Astrocyte (in vitro differentiated cells and primary cell): ENCODE measurements at regions not wholly inside any gene's neighbourhood (a gene's known extent, or its start where the extent isn't known, plus 50 kb on each side); places are given as distances from the start of the nearest gene placed in this dataset.

ENCODE experiments used
- DNase-seq: peaks from one replicate; pipeline ENCODE4 v3.0.0-alpha.2; 2010; ENCODE audit warnings: low read depth
- FAIRE-seq: peaks from 2 replicates; lab custom pipeline; 2011; peaks lifted over from hg19 to GRCh38; lab: Jason Lieb, UNC
- H2AFZ ChIP-seq: 2 replicates; pipeline ENCODE4 v1.6.0; 2012; ENCODE audit warnings: low read depth, low read length, inconsistent platforms
- H3K27ac ChIP-seq: 2 replicates; pipeline ENCODE4 v1.5.1; 2011; ENCODE audit warnings: low read depth, low read length, inconsistent platforms
- H3K27me3 ChIP-seq: 2 replicates; pipeline ENCODE4 v1.6.0; 2011; ENCODE audit warnings: low read length, inconsistent platforms; ENCODE audit not compliant: insufficient read depth
- H3K36me3 ChIP-seq: 2 replicates; pipeline ENCODE4 v1.5.1; 2011; ENCODE audit warnings: low read length, inconsistent platforms; ENCODE audit not compliant: insufficient read depth
- H3K4me1 ChIP-seq: 2 replicates; pipeline ENCODE4 v1.5.1; 2011; ENCODE audit warnings: low read length, inconsistent platforms; ENCODE audit not compliant: insufficient read depth
- H3K4me2 ChIP-seq: 2 replicates; pipeline ENCODE4 v1.6.0; 2012; ENCODE audit warnings: low read length, inconsistent platforms
- H3K4me3 ChIP-seq: 2 replicates; pipeline ENCODE4 v1.5.1; 2011; ENCODE audit warnings: low read depth, mild to moderate bottlenecking, low read length, inconsistent platforms; ENCODE audit not compliant: insufficient read depth
- H3K79me2 ChIP-seq: 2 replicates; pipeline ENCODE4 v1.6.0; 2012; ENCODE audit warnings: mild to moderate bottlenecking, low read length, inconsistent platforms; ENCODE audit not compliant: insufficient read depth
- H3K9ac ChIP-seq: 2 replicates; pipeline ENCODE4 v1.6.0; 2012; ENCODE audit warnings: mild to moderate bottlenecking, low read length, inconsistent platforms
- H3K9me3 ChIP-seq: 2 replicates; pipeline ENCODE4 v1.5.1; 2012; ENCODE audit warnings: low read depth, mild to moderate bottlenecking, low read length, inconsistent platforms; ENCODE audit not compliant: insufficient read depth
- H4K20me1 ChIP-seq: 2 replicates; pipeline ENCODE4 v1.6.0; 2012; ENCODE audit warnings: low read length, inconsistent platforms; ENCODE audit not compliant: insufficient read depth
- H3K27ac Mint-ChIP-seq: one replicate; pipeline ENCODE4 v1.8.0; 2021; ENCODE audit warnings: mild to moderate bottlenecking, mixed read lengths; ENCODE audit not compliant: unreplicated experiment
- H3K27me3 Mint-ChIP-seq: one replicate; pipeline ENCODE4 v1.8.0; 2021; ENCODE audit warnings: low read depth, mixed read lengths; ENCODE audit not compliant: unreplicated experiment
- H3K36me3 Mint-ChIP-seq: one replicate; pipeline ENCODE4 v1.8.0; 2021; ENCODE audit warnings: low read depth, mixed read lengths; ENCODE audit not compliant: unreplicated experiment
- H3K4me1 Mint-ChIP-seq: one replicate; pipeline ENCODE4 v1.8.0; 2021; ENCODE audit warnings: low read depth, mixed read lengths; ENCODE audit not compliant: unreplicated experiment
- H3K4me3 Mint-ChIP-seq: one replicate; pipeline ENCODE4 v1.8.0; 2021; ENCODE audit warnings: mild to moderate bottlenecking, moderate library complexity, mixed read lengths; ENCODE audit not compliant: unreplicated experiment
- H3K9me3 Mint-ChIP-seq: one replicate; pipeline ENCODE4 v1.8.0; 2021; ENCODE audit warnings: mild to moderate bottlenecking, mixed read lengths; ENCODE audit not compliant: unreplicated experiment
- EZH2 ChIP-seq: IDR thresholded peaks from 2 replicates; pipeline ENCODE4 v1.6.1; 2012; ENCODE audit warnings: mild to moderate bottlenecking, low read length, inconsistent platforms; ENCODE audit not compliant: insufficient read depth
- TF ChIP-seq, protein P1 (sequence below): IDR thresholded peaks from 2 replicates; pipeline ENCODE4 v1.5.1; 2011; ENCODE audit warnings: low read depth, mild to moderate bottlenecking, inconsistent platforms, low read length, moderate library complexity; ENCODE audit not compliant: insufficient read depth

DNA sequence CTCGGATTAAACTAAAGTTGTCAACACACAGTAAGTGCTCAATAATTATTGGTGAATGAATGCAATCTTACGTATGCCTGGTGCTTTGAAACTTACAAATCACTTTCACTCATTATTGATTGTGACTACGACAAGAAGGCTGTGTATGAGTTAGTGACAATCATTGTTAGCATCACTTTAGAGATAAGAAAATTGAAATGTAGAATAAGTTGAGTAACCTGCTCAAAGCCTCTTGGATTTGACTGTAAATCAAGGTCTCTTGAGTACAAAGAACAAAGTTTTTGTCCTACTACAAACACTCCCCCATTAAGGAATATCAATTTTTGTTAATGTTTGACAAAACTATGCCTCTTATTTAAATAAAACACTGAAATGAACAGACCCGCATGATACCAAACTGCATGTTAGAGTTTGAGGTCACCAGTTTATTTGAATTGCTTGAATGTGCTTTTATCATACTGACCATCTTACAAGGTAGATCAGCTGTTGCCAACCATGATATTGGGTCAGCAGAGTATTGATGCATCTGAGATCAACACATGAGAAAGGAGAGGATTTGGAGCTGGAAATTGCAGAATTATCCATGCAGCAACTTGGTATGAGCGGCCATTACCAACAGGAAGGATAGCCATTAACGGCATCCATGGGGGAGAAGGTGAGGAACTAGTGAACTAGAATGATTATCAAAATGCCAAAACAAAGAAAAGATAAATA is 142.1 kb downstream of the IRS1 start:
- H2AFZ ChIP-seq: no peak overlapping the region
- H3K27me3 Mint-ChIP-seq: no peaks in the 10 kb centered on the region
- no peak overlapping the region for H3K27ac ChIP-seq
- H3K9ac ChIP-seq: no peak overlapping the region
- H3K4me3 Mint-ChIP-seq: no peak overlapping the region
- FAIRE-seq: peak; percentile 69
- H3K27me3 ChIP-seq: no peaks in the 10 kb centered on the region
- no peak overlapping the region for H3K27ac Mint-ChIP-seq
- peaks cover 47% of the 10 kb centered on the region for H3K4me1 ChIP-seq
- TF ChIP-seq EZH2: no peak
- TF ChIP-seq, protein P1, sequence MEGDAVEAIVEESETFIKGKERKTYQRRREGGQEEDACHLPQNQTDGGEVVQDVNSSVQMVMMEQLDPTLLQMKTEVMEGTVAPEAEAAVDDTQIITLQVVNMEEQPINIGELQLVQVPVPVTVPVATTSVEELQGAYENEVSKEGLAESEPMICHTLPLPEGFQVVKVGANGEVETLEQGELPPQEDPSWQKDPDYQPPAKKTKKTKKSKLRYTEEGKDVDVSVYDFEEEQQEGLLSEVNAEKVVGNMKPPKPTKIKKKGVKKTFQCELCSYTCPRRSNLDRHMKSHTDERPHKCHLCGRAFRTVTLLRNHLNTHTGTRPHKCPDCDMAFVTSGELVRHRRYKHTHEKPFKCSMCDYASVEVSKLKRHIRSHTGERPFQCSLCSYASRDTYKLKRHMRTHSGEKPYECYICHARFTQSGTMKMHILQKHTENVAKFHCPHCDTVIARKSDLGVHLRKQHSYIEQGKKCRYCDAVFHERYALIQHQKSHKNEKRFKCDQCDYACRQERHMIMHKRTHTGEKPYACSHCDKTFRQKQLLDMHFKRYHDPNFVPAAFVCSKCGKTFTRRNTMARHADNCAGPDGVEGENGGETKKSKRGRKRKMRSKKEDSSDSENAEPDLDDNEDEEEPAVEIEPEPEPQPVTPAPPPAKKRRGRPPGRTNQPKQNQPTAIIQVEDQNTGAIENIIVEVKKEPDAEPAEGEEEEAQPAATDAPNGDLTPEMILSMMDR: no peak
- H3K36me3 Mint-ChIP-seq: no peaks in the 10 kb centered on the region
- H3K4me2 ChIP-seq: no peak overlapping the region
- no peak for DNase-seq
- H3K79me2 ChIP-seq: no peaks in the 10 kb centered on the region
- no peaks in the 10 kb centered on the region for H3K36me3 ChIP-seq
- H3K9me3 Mint-ChIP-seq: peaks cover 2% of the 10 kb centered on the region
- peaks cover 43% of the 10 kb centered on the region for H3K4me1 Mint-ChIP-seq
- no peak overlapping the region for H3K4me3 ChIP-seq
- no peaks in the 10 kb centered on the region for H3K9me3 ChIP-seq
- H4K20me1 ChIP-seq: no peaks in the 10 kb centered on the region

DNA sequence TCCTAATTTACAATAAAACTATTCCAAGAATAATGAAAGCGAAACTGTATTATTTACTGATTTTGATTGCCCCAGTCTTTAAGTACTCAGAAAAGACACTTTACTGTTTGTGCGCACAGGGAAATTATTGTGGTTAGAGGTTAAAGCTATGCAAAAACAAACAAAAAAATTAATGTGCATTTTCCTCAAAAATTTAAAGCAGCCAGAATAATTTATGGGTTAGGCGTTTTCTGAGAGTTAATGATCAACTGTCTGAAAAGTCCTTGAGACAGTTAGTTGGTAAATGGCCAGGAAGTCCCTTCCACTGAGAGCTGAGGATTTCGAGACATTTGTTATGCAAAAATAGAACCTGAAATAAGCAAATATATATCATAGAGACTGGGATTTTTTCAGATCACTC is 143.3 kb downstream of the IRS1 start:
- Mint-ChIP-seq H3K27me3 (no peaks in the 10 kb centered on the region), H3K27ac (peak overlapping the region; percentile 10)
- no peak for FAIRE-seq

More for the DNA sequence above, 143.3 kb downstream of the IRS1 start:
- peaks cover 2% of the 10 kb centered on the region for H3K9me3 Mint-ChIP-seq
- H3K4me1 Mint-ChIP-seq: peaks cover 43% of the 10 kb centered on the region
- H3K36me3 Mint-ChIP-seq: no peaks in the 10 kb centered on the region
- H3K9ac ChIP-seq: peak overlapping the region; percentile 6
- no peak overlapping the region for H3K4me3 ChIP-seq
- DNase-seq: peak; percentile 55
- H3K27me3 ChIP-seq: no peaks in the 10 kb centered on the region
- H3K36me3 ChIP-seq: no peaks in the 10 kb centered on the region
- no peaks in the 10 kb centered on the region for H3K79me2 ChIP-seq
- no peaks in the 10 kb centered on the region for H4K20me1 ChIP-seq
- H3K4me3 Mint-ChIP-seq: no peak overlapping the region
- H3K4me2 ChIP-seq: no peak overlapping the region
- H2AFZ ChIP-seq: no peak overlapping the region
- peaks cover 45% of the 10 kb centered on the region for H3K4me1 ChIP-seq
- H3K27ac ChIP-seq: no peak overlapping the region
- H3K9me3 ChIP-seq: no peaks in the 10 kb centered on the region
- no peak for TF ChIP-seq EZH2
- TF ChIP-seq, protein P1: no peak
